Hepatocyte (in vitro differentiated cells): ENCODE measurements at regions not wholly inside any gene's neighbourhood (a gene's known extent, or its start where the extent isn't known, plus 50 kb on each side); places are given as distances from the start of the nearest gene placed in this dataset.
A peak's percentile ranks its signal among the peaks of the same experiment; 100 is the strongest.

Experiments
- DNase-seq: peaks from one replicate; pipeline ENCODE4 v3.0.0-alpha.2; 2016; ENCODE audit warnings: low spot score
- H2AFZ ChIP-seq: fragments of 200-600 bp; sonication (generic); 2 replicates; pipeline ENCODE4 v1.6.0; 2016; ENCODE audit warnings: antibody characterized with exemption, mild to moderate bottlenecking
- H3K27ac ChIP-seq: fragments of 200-600 bp; sonication (generic); 2 replicates; pipeline ENCODE4 v1.5.1; 2016; ENCODE audit warnings: mild to moderate bottlenecking
- H3K27me3 ChIP-seq: fragments of 200-600 bp; sonication (generic); 2 replicates; pipeline ENCODE4 v1.6.1; 2016
- H3K36me3 ChIP-seq: fragments of 200-600 bp; sonication (generic); replicated peaks from 2 replicates; pipeline ENCODE4 v1.5.1; 2016; ENCODE audit warnings: low read depth; ENCODE audit not compliant: insufficient read depth
- H3K4me1 ChIP-seq: fragments of 200-600 bp; sonication (generic); 2 replicates; pipeline ENCODE4 v1.5.1; 2016; ENCODE audit warnings: mild to moderate bottlenecking, moderate library complexity; ENCODE audit not compliant: insufficient read depth
- H3K4me2 ChIP-seq: fragments of 200-600 bp; sonication (generic); 2 replicates; pipeline ENCODE4 v1.6.0; 2016
- H3K4me3 ChIP-seq: fragments of 200-600 bp; sonication (generic); 2 replicates; pipeline ENCODE4 v1.5.1; 2016; ENCODE audit warnings: mild to moderate bottlenecking
- H3K79me2 ChIP-seq: fragments of 200-600 bp; sonication (generic); 2 replicates; pipeline ENCODE4 v1.6.0; 2017; ENCODE audit warnings: mild to moderate bottlenecking
- H3K9me2 ChIP-seq: fragments of 200-600 bp; sonication (generic); replicated peaks from 2 replicates; pipeline ENCODE4 v1.6.0; 2017; ENCODE audit warnings: mild to moderate bottlenecking; ENCODE audit not compliant: insufficient read depth
- H3K9me3 ChIP-seq: fragments of 200-600 bp; sonication (generic); 2 replicates; pipeline ENCODE4 v1.5.1; 2016; ENCODE audit warnings: low read depth, mild to moderate bottlenecking
- H4K20me1 ChIP-seq: fragments of 200-600 bp; sonication (generic); 2 replicates; pipeline ENCODE4 v1.6.0; 2016; ENCODE audit warnings: mild to moderate bottlenecking; ENCODE audit not compliant: insufficient read depth, poor library complexity, severe bottlenecking
- EZH2 ChIP-seq: fragments of 200-600 bp; sonication (generic); IDR thresholded peaks from 2 replicates; pipeline ENCODE4 v1.6.1; 2016; ENCODE audit warnings: antibody characterized with exemption, mild to moderate bottlenecking, borderline replicate concordance
- EZH2phosphoT487 ChIP-seq: fragments of 200-600 bp; sonication (generic); IDR thresholded peaks from one replicate; pipeline ENCODE4 v1.6.1; 2018; ENCODE audit warnings: antibody characterized with exemption, mild to moderate bottlenecking, low read depth, moderate library complexity; ENCODE audit not compliant: unreplicated experiment, severe bottlenecking
- WGBS: methylation state at CpG from one replicate; pipeline ENCODE4 v1.1.6; 2016; ENCODE audit warnings: low lambda C conversion rate; ENCODE audit errors: missing lambda C conversion rate; 5-methylcytosine and 5-hydroxymethylcytosine counted together
- TF ChIP-seq, protein P1 (sequence below): fragments of 200-600 bp; sonication (generic); IDR thresholded peaks from 2 replicates; pipeline ENCODE4 v1.5.1; 2016; ENCODE audit warnings: antibody characterized with exemption, mild to moderate bottlenecking; ENCODE audit not compliant: poor library complexity

GRCh38 chr6:71383476-71383875, 94.9 kb downstream of the OGFRL1 start:
- H3K9me2 ChIP-seq, result no peaks in the 10 kb centered on the region
- no peak for DNase-seq
- no peak overlapping the region for H3K27ac ChIP-seq
- peaks cover 16% of the 10 kb centered on the region for H3K4me1 ChIP-seq
- no peak overlapping the region for H3K4me3 ChIP-seq
- TF ChIP-seq, protein P1, sequence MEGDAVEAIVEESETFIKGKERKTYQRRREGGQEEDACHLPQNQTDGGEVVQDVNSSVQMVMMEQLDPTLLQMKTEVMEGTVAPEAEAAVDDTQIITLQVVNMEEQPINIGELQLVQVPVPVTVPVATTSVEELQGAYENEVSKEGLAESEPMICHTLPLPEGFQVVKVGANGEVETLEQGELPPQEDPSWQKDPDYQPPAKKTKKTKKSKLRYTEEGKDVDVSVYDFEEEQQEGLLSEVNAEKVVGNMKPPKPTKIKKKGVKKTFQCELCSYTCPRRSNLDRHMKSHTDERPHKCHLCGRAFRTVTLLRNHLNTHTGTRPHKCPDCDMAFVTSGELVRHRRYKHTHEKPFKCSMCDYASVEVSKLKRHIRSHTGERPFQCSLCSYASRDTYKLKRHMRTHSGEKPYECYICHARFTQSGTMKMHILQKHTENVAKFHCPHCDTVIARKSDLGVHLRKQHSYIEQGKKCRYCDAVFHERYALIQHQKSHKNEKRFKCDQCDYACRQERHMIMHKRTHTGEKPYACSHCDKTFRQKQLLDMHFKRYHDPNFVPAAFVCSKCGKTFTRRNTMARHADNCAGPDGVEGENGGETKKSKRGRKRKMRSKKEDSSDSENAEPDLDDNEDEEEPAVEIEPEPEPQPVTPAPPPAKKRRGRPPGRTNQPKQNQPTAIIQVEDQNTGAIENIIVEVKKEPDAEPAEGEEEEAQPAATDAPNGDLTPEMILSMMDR, result no peak
- no peak for TF ChIP-seq EZH2phosphoT487
- no peak for TF ChIP-seq EZH2
- H3K9me3 ChIP-seq, result no peaks in the 10 kb centered on the region
- H3K4me2 ChIP-seq, result no peak overlapping the region
- H2AFZ ChIP-seq, result no peak overlapping the region
- H3K27me3 ChIP-seq, result no peaks in the 10 kb centered on the region
- H4K20me1 ChIP-seq, result no peaks in the 10 kb centered on the region
- WGBS, result 83% methylated on average over 4 of the region's 4 CpGs
- no peaks in the 10 kb centered on the region for H3K36me3 ChIP-seq
- H3K79me2 ChIP-seq, result no peaks in the 10 kb centered on the region

DNA sequence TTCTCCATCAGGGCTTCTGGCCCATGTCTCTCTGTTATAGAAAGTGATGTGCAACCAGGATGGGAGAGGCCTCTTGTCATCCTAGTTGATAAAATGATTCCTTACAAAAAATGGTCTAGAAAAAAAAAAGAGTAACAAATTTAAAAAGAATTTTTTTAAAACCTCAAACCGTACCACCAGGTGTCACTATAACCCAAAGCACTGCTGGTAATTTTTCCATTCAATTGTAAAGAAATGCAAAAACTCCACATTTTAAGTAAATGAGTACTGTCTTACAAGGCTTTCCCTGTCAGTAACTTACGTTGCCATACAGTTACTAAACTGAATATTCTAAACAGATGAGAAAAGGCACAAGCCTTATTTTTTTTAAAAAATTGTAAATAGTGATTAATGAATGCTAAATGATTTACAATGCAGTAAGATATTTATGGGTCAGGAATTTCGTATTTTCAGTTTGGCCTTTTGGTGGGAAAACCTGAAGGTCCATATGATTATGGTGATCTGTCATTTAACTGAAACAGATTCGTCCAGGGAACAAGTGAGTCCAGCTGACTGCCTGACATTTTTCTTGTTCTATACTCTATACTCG, 95.4 kb downstream of the OGFRL1 start:
- Histone ChIP-seq H3K27ac (no peak overlapping the region), H3K9me2 (no peaks in the 10 kb centered on the region), H3K4me3 (no peak overlapping the region), H3K79me2 (no peaks in the 10 kb centered on the region), H3K27me3 (no peaks in the 10 kb centered on the region), H3K36me3 (no peaks in the 10 kb centered on the region), H3K9me3 (no peaks in the 10 kb centered on the region), H4K20me1 (no peaks in the 10 kb centered on the region), H3K4me2 (no peak overlapping the region), H3K4me1 (peaks cover 16% of the 10 kb centered on the region), H2AFZ (no peak overlapping the region)
- TF ChIP-seq EZH2phosphoT487, result no peak
- TF ChIP-seq, protein P1, result peak; percentile 73
- DNase-seq, result peak; percentile 64
- 52% methylated on average over 5 of the region's 5 CpGs for WGBS

GRCh38 chr6:71385111-71385822, 96.7 kb downstream of the OGFRL1 start:
- H3K79me2 ChIP-seq, result no peaks in the 10 kb centered on the region
- TF ChIP-seq EZH2phosphoT487, result no peak
- TF ChIP-seq, protein P1, result no peak
- TF ChIP-seq EZH2, result no peak

More at GRCh38 chr6:71385111-71385822, 96.7 kb downstream of the OGFRL1 start:
- peaks cover 16% of the 10 kb centered on the region for H3K4me1 ChIP-seq
- H3K9me3 ChIP-seq, result no peaks in the 10 kb centered on the region
- H3K27me3 ChIP-seq, result no peaks in the 10 kb centered on the region
- no peaks in the 10 kb centered on the region for H3K9me2 ChIP-seq
- no peaks in the 10 kb centered on the region for H4K20me1 ChIP-seq
- H3K27ac ChIP-seq, result no peak overlapping the region
- H2AFZ ChIP-seq, result no peak overlapping the region
- no peak overlapping the region for H3K4me3 ChIP-seq
- 46% methylated on average over 1 of the region's 1 CpG for WGBS
- no peak for DNase-seq
- peak overlapping the region; percentile 28 for H3K4me2 ChIP-seq
- no peaks in the 10 kb centered on the region for H3K36me3 ChIP-seq
